GM19397 (cell line): ENCODE measurements at regions not wholly inside any gene's neighbourhood (a gene's known extent, or its start where the extent isn't known, plus 50 kb on each side); places are given as distances from the start of the nearest gene placed in this dataset.

Experiments
- ATAC-seq: cut with Tn5 transposase; IDR thresholded peaks from one replicate; pipeline ENCODE4 v1.9.1; 2021; ENCODE audit warnings: mild to moderate bottlenecking, moderate library complexity; ENCODE audit not compliant: unreplicated experiment

DNA sequence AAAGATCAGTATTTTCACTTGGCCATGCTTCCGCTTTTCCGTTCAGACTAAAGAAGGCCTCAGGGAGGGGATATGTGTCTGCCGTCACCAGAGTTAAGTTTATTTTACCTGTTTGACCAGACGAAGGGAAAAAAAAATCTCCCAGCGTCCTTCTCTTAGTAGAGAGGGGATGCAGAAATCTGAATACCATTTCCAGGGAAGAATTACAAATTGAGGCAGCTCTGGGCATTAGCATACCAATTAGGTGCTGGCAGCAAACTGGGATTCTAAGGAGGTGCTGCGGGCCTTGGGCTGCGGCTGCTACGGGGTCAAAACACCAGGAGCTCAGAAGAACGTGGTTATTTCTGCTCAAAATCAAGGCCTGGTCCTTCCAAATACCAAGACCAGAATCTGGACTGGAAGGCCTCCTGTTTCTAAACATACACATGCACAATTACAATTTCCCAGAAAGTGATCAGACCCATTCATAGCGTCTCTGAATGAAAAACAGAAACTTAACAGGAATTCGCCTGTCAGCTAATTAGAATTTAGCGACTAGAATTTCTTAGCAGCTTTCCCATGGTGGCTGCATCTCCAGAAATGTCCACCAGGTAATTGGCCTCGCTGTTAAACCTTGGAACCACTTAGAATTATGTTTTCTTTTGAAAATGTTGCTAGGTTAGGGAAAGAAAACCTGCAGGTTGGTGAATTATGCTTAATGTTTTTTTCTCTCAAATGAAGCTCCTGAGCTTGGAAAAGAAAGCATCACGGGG lies 617.0 kb downstream of the VRK1 start:
- ATAC-seq: no peak

DNA sequence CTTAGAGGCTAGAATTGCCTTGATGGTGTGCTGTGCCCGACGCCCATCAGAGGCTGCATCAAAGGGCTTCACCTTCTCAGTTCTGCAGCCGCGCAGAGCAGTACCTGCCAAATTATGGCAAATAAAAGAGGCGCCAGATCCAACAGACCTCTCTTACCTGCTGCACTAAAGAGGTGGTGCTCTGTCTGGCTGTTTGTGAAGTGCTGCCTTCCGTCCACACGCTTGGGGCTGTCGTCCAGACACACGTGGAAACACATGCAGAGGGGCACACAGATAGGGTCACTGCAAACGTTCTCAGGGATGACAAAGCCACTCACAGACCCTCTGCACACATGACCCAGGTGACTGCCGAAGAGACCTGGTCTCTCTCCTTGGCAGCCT lies 617.5 kb downstream of the VRK1 start:
- no peak for ATAC-seq

DNA sequence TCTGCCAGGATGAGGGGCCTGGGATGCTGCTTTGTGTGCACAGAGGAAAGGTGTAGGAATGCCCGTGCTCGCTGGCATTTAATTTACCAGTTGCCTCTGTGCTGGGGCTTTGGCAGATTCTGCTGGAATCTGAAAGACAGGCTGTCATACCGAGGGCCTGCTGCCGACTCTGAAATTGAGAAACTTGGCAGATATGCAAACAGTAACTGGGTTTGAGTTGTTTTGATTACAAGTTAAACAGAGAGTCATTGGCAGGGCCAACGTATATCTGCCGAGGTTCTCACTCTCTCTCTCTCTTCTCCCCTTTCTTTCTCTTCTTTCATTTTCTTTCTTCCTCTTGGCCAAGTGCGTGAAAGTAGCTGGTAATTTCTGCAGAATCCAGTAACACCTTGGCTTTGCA lies 618.7 kb downstream of the VRK1 start:
- ATAC-seq: no peak

DNA sequence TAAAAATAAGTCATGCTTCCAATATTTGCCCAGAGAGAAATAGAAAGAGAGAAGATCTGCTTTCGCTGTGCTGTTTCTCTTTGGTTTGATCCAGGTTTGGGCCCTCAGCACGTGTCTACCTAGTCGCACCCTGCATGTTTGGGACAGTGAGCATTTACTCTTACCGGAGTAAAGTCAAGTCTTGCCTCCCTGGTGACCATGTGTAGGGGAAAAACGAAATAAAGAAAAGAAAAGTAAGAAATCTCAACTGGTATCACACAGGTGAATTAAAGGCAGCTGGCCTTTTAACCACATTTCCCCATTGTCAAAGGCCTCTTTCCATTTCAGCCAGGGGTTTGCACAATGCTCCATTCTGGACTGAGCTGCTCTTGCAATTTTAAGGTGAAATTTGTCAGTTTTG lies 619.4 kb downstream of the VRK1 start:
- ATAC-seq: no peak

DNA sequence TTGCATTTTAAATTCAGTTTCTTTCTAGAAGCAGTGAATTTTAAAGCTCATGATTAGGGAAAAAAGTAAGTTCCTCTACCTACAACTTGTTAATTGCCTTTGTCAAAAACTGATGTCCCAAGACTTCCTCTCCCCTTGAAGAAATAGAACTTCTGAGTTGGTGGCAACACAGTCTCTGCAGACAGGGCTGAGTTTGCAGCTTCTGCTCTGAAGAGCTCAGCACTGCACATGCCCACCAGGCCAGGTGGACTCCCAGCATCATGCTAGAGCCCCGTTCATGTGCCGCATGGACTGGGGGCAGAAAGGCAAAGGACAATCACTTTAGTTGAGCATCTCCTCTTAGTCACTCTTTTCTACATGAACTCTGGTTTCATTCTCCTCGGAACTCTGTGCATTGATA lies 620.1 kb downstream of the VRK1 start:
- ATAC-seq: no peak

DNA sequence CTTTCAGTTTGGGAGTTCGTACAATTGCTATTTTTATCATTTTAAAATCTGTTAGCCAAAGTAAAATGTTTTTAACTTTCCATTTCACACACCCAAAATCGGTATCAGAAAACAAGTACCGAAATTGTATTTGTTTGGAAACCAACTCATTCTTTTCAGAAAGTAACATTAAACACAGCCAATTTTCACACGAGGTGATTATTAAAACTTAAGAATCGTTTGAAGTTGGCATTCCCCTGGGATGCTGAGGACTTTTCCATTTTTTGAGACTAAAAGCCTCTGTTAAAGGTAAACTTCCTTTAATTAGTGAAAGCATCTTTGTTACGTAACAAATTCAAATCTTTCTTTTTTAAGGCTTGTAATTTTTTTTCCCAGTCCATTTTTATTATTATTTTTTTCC lies 623.0 kb downstream of the VRK1 start:
- ATAC-seq: no peak

DNA sequence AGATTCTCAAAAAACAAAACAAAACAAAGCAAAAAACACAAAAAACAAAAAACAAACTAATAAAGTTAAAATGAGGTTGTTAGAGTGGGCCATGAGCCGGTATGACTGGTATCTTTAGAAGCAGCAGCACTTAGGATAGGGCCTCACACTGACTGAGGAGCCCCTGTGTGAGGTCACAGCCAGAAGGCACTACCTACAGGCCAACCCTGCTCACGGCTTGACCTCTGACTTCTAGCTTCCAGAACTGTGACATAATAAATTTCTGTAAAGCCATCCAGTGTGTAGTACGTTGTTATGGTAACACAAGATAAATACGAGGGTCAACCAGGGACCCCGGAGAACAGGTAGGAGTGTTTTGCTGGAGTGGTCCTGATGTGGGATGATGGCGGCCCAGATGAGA lies 629.6 kb downstream of the VRK1 start:
- no peak for ATAC-seq

DNA sequence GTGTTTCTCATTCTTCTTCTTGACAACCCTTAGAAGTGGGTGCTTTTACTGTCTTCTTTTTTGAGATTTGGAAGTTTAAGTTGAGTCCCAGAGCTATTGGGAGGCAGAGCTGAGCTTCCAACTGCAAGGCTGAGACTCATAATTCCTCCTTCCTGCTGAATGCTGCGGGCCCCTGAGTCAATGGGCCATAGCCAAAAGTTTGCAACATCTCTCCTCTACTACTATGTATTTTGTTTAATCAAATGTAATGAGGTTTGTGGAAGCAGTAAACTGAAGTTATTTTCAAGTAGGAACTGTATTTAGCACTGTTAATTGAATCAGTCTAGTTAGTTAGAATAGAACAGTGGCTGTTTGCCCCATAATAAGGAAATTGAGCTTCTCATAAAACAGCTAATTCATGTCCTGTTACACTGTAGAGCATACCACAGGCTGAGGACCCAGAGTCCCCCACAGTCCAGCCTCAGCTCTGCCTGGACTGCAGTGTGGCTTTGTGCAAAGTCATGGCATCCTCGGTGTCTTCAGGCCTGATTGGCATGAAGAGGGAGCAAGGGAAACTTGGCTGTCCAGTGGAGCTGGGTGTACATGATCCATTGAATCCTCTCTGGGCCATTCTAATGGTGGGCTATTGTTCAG lies 631.7 kb downstream of the VRK1 start:
- no peak for ATAC-seq

DNA sequence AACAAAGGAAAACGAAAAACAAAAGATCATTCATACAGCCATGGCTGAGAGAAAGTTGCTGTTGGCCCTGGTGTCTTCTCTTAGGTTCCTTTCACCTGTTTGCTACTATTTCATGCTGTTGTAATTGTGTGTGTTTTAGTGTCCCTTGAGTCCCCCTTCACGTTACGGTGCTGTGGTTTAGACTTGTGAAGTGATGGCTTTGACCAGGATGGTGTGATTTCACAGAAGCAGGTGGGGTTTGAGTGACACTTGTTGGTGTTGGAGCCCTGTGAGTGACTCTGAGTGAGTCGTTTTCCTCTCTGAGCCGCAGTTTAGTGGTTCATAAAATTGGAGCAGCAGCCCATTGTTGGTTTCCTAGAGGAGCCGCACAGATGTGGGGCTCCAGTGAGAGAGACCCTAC lies 635.4 kb downstream of the VRK1 start:
- no peak for ATAC-seq

DNA sequence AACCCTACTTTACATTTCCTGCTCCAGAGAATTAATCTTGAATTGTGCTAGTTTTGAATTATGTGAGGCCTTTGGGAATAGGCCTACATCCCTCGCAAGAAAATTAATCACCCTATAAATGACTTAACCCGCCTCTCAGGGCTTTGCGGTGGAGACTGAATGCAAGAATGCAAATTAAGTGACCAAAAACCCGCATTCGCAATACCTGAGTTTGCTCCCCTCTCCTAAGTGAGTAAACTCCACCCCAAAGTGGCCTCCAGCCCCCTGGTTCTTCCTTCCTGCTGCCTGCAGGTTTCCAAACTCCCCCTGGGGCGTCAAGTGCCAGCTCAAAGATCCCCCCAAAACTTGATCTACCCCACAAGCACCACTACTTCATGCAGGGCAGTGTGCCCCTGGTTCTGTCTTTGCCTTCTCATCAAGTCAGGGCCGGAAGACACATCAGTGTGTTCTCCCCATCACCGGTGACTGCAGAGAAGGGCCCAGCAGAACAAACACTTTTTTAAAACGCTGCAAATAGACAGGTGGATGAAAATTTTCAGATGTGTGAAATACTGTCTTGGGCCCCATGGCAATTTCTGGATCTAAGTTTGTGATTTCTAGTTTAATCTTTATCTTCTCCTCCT lies 644.7 kb downstream of the VRK1 start:
- ATAC-seq: no peak

DNA sequence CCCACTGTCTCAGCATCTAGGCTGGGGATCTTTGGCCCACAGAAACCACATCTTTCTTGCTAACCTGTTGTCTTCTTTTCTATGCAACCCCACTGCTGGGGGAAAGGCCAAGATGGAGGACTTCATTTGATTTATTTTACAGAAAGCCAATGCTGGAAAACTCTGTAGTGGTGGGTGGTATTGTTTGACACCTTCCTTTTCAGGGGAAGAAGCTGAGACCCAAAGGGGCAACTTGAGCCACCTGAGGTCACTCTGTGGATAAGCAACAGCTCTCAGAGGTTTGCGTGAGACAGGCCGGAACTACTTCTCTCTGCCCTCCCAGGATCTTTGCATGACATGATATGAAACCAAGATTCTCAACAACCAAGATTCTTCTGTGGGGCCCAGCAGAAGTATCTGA lies 645.2 kb downstream of the VRK1 start:
- no peak for ATAC-seq

DNA sequence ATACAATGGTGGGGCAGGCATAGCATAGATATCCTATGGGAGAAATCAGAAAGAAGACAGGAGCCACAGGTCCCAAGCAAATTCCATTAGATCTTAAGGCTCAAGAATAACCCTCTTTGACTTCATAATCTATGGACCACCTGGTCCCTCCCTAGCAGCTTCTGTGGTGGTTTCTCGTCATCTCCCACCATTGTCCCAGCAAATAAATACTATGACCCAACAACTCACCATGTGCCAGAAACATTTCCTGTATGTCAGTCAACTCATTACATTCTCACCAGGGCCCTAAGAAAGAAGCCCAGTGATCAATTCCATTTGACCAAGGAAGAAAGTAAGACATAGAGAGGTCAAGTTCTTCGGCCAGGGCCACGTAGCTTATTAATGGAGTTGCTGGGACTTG lies 646.2 kb downstream of the VRK1 start:
- ATAC-seq: no peak

DNA sequence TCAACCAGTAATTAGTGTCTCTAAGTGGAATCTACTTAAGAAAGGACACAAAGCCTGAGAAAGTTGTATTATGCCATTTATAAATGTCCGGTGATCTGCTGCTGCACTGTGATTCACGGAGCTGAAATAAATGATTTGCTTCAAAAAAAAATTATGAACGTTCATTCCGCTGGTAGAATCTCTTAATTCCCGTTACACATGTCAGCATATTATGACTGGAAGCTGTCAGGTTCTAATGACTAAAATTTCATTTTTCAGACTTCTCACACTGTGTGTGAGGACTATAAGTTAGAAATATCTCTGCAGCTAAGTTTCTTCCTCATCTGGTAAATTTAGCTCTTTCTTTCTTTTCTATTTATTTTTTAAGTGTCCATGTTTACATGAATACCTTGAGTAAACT lies 647.1 kb downstream of the VRK1 start:
- no peak for ATAC-seq

DNA sequence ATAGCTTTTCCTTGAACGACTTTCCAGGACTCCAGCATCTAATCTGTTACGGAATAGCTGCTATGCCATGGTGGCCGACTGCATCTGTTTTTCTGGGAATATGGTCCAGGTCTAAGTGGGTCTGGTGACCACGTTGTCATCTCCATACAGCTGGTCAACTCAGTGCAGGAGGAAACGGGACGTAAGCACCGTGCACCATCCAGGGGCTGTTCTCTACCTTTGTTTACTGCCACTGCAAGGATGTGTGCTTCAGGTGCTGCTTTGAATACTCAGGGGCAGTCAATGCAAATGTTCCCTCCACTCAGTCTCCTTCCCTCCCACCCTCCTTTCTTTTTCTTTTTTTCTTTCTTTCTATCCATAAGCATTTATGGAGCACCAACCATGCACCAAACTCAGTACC lies 648.2 kb downstream of the VRK1 start:
- ATAC-seq: no peak

DNA sequence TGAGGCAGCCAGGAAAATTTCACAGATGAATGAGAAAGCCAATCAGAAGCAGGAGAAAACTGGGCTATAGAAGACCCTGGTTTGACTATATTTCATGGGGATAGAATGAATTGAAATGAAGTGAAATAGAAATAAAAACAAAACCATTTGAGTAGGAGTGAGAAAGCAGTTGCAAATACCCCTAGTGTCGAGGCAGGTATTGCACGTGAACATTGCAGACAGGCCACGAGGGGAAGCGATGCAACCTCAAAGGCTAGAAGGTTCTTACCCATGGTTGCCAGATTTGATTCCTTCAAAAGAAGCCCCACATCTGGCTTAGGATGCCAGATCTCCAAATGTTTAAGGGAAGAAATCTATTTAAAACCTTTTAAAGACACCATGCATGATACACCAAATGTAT lies 648.9 kb downstream of the VRK1 start:
- no peak for ATAC-seq

DNA sequence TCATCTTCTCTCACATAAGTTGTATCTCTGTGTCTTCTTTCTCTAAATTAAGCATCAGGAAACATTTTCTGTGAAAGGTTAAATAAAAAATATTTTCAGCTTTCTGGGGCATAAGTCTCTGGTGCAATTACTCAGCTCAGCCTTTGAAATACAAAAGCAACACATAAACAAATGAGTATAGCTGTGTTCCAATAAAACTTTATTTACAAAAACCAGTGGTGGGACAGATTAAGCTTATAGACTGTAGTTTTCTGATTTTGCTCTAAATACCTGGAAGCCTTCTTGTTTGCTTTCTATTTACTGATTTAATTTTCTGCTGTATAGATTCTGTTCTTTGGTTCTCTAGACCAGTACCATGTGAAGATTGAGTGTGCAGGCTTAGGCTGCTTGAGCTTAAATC lies 655.1 kb downstream of the VRK1 start:
- ATAC-seq: no peak

DNA sequence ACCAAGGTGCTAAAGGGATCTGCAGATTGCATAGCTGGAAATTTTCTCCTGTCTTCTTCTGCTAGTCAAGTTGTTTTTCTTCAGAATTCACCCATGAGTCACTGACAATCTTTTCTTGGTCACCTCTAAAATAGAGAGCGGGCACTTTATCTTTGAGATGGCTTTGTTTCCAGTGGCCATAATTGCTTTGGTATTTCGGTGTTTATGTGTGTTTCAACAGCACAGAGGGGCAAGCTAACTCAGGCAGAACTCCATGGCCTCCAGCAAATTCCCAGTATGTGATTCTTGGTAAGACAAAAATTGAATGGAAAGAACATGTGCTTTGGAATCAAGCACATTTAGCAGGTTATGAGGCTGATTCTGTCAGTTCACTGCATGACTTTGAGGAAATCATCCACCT lies 656.8 kb downstream of the VRK1 start:
- ATAC-seq: no peak

DNA sequence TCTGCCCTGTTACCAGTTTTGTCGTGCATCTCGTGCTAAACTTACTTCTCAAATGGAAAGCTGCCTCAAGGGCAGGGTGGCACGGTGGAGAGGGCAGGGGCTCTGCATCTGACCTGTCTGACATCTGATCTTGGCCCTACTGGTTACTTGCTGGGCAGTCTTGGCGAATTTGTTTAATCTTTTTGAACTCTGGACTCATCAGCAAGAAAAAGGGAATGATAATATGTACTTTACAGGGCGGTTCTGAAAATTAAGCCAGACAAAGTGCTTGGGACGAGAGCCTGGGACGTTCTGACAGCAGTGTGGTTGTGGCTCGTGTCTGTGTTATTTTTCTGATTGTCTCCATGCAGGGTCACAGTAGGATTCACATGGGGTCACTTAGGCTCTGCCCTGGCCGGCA lies 659.3 kb downstream of the VRK1 start:
- ATAC-seq: no peak

DNA sequence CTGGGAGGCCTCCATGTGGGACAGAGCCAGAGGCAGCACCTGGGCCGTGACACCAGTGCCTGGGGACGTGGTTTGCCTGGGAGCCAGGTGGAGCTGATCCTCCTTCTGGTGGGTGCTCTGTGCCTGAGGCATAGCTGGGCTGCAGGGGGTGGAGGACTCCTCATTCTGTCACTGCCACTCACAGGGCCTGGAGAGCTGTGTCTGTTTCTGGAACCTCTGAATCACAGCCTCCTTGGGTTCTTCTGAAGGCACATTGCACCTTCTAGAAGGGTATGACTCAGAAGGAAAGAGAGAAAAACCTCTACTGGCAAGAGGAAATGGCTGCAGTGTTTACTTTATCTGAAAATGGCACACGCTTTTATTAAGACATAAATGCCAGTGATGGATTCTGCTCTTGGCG lies 659.8 kb downstream of the VRK1 start:
- no peak for ATAC-seq

DNA sequence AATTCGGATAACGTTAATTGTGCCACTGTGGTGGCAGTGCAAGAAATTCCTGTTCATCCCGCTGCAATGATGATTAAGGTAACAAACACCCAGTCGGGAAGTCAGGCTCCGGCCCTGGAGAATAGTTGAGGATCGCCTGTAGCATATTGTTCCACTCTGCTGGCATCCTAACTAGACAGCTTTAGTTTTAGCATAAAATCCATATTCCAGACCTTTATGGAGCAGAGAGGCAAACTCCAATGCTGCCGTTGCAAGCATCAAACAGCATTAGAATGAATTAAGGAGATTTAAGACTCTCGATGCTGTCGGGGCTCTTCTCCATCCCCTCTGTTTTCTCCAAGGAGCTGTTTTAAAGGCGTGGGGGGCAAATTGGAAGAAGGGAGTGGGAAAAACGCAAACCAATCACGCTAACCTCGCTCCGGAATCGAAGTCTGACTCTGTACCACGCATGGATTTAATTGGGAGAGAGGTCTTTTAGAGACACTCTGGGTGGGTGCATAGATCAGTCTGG lies 660.4 kb downstream of the VRK1 start:
- ATAC-seq: no peak

DNA sequence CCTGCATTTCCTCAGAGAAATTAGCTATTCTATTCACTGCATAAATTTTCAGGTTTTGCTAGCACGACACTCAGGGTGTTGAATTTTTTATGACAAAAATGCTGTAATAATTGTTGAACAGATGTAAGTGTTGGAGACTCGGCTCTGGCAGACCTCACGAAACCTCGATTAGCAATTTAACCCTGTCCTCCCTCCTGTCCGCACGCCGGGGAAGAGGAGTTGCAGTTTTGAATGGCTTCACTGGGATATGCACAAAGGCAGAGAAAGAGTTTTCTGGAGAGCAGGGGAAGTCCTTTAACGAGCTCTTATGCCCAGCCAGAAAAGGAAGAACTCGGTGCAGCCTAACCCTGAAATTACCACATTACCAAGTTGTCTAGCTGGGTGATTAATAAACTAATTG lies 661.1 kb downstream of the VRK1 start:
- no peak for ATAC-seq
